NCI-H146 (cell line): ENCODE measurements at regions not wholly inside any gene's neighbourhood (a gene's known extent, or its start where the extent isn't known, plus 50 kb on each side); places are given as distances from the start of the nearest gene placed in this dataset.

Experiments used
- DNase-seq: peaks from one replicate; lab custom pipeline; 2025; lab: John Stamatoyannopoulos, UW

GRCh38 chr4:110278127-110278526, 79.7 kb upstream of the ELOVL6 start:
- DNase-seq: no peak

GRCh38 chr4:110275871-110276270, 77.5 kb upstream of the ELOVL6 start:
- no peak for DNase-seq

- DNase-seq: no peak
Measured at GRCh38 chr4:110271986-110272385, 73.6 kb upstream of the ELOVL6 start.

GRCh38 chr4:110270492-110271197, 72.2 kb upstream of the ELOVL6 start:
- no peak for DNase-seq

- DNase-seq: no peak
Measured at GRCh38 chr4:110268790-110269189, 70.4 kb upstream of the ELOVL6 start.

- DNase-seq: no peak
Measured at GRCh38 chr4:110268352-110268751, 69.9 kb upstream of the ELOVL6 start.

- no peak for DNase-seq
Measured at GRCh38 chr4:110266136-110266535, 67.7 kb upstream of the ELOVL6 start.

GRCh38 chr4:110265001-110265400, 66.6 kb upstream of the ELOVL6 start:
- DNase-seq: no peak

GRCh38 chr4:110260299-110260698, 61.9 kb upstream of the ELOVL6 start:
- DNase-seq: no peak

- DNase-seq: no peak
Measured at GRCh38 chr4:110250023-110250387, 51.6 kb upstream of the ELOVL6 start.

- DNase-seq: no peak
Measured at GRCh38 chr4:110248831-110249253, 50.4 kb upstream of the ELOVL6 start.
